ENCODE measurements at regions not wholly inside any gene's neighbourhood (a gene's known extent, or its start where the extent isn't known, plus 50 kb on each side); places are given as distances from the start of the nearest gene placed in this dataset.

DNA sequence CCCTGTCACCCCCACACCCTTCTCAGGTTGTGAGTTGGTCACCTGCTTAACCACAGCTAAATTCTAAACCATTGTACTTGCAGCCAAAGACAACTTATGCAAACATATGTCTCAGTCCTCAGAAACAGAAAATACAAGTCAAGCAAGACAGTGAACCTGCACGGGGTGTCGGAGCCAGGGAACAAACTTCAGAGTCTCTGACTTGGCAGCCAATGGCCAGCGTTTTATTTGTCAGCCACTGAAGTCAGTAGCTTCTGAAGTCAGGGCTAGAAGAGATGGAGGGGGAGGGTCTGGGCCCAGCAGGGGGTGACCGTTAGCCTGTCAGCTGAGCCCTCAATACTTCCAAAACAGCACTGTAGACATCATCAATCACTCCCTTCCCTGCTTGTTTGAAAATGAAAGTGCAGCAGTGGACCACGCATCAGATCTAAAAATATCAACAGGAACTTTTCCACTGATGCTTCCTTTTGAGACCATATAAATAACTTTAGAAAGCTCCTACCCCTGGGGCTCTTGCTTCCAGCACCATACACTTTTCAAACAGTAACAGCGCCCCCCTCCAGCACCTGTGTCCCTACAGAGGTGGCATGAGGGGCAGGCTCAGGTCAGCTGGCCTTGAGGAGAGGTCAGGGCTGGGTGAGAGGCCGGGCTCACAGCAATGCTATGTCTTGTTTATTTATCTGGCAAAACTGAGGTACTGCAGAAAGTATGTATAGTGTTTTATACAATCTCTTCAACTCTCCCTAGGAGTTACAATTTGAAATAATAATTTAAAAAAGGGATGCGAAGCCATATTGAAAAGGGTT lies 142.5 kb downstream of the ACER2 start:
- H3K4me1 ChIP-seq = no peaks in the 10 kb centered on the region
- no peaks in the 10 kb centered on the region for H3K36me3 ChIP-seq
- TF ChIP-seq, protein P1, sequence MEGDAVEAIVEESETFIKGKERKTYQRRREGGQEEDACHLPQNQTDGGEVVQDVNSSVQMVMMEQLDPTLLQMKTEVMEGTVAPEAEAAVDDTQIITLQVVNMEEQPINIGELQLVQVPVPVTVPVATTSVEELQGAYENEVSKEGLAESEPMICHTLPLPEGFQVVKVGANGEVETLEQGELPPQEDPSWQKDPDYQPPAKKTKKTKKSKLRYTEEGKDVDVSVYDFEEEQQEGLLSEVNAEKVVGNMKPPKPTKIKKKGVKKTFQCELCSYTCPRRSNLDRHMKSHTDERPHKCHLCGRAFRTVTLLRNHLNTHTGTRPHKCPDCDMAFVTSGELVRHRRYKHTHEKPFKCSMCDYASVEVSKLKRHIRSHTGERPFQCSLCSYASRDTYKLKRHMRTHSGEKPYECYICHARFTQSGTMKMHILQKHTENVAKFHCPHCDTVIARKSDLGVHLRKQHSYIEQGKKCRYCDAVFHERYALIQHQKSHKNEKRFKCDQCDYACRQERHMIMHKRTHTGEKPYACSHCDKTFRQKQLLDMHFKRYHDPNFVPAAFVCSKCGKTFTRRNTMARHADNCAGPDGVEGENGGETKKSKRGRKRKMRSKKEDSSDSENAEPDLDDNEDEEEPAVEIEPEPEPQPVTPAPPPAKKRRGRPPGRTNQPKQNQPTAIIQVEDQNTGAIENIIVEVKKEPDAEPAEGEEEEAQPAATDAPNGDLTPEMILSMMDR (IDR thresholded peaks at IDR 0.05) = no peak
- intact Hi-C loops (cut with DNase I) = no loop called here
- no peaks in the 10 kb centered on the region for H3K9me3 ChIP-seq
- no peak overlapping the region for H3K27ac ChIP-seq
- H3K4me3 ChIP-seq = no peak overlapping the region
- ATAC-seq = peak; percentile 43
- no peaks in the 10 kb centered on the region for H3K27me3 ChIP-seq
- DNase-seq = no peak

DNA sequence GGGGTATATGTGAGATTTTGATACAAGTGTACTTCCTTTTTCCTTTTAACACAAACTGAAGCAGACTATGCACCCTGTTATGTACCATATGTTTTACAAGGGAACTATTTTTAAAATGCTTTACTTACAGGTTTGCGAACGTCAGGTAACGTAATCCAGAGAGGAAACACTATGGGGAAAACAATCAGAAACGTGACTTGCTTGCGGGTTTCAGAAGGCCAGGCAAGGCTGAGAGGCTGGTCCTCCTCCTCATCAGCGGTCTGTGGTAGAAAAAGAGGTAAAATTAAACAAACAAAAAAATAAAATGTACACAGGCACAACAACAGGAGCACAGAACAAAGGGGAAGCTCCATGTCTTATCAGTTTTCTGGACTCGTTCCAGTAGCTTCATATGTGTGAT lies 141.2 kb downstream of the ACER2 start:
- no peaks in the 10 kb centered on the region for H3K27me3 ChIP-seq
- intact Hi-C loops (cut with DNase I) = no loop called here
- no peak overlapping the region for H3K27ac ChIP-seq
- no peaks in the 10 kb centered on the region for H3K4me1 ChIP-seq
- H3K4me3 ChIP-seq = no peak overlapping the region
- ATAC-seq (no peak), DNase-seq (no peak)
- TF ChIP-seq, protein P1 (IDR thresholded peaks at IDR 0.05) = no peak
- no peaks in the 10 kb centered on the region for H3K9me3 ChIP-seq
- no peaks in the 10 kb centered on the region for H3K36me3 ChIP-seq

DNA sequence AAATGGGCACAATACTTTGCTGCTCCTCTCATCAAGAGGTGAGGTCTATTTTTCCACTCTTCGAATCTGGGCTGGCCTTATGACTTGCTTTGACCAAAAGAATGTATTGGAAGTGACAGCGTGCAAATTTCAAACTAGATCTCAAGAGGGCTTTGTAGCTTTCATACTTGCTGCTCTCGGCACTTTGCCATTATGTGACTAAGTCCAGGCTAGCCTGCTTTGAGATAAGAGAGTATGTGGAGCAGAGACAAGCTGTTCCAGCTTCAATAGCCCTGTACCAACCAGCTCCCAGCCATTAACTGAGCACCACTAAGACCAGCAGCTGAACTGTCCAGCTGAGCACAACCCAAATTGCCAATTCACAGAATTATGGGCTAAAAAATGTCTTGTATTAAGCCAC lies 124.6 kb downstream of the ACER2 start:
- Histone ChIP-seq H3K27me3 (no peaks in the 10 kb centered on the region), H3K36me3 (no peaks in the 10 kb centered on the region), H3K4me3 (no peak overlapping the region), H3K4me1 (no peaks in the 10 kb centered on the region), H3K9me3 (no peaks in the 10 kb centered on the region), H3K27ac (no peak overlapping the region)
- TF ChIP-seq, protein P1 (IDR thresholded peaks at IDR 0.05) = no peak
- peak; percentile 62 for ATAC-seq
- intact Hi-C loops (cut with DNase I) = no loop called here
- DNase-seq = no peak

DNA sequence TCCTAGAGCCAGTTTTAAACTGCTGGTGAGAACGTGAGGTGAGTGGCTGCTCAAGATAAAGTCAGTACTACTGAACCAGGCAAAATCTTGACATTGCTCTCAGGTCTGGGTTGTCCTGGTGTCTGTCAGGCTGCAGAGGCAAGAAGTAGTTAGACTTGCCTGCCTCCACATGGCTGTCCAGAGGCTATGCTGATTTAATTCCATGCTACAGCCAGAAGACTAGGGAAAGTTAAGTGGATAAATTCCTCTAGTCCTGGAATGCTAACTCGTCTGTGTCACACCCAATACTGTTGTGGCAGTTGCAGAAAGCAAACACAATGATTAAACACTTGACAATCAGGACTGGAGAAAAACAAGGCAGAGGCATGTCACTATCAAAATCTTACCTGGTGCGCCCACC lies 118.9 kb downstream of the ACER2 start:
- H3K4me1 ChIP-seq = no peaks in the 10 kb centered on the region
- H3K4me3 ChIP-seq = no peak overlapping the region
- no peaks in the 10 kb centered on the region for H3K9me3 ChIP-seq
- intact Hi-C loops (cut with DNase I) = no loop called here
- H3K36me3 ChIP-seq = no peaks in the 10 kb centered on the region
- peak; percentile 96 for ATAC-seq
- H3K27ac ChIP-seq = no peak overlapping the region
- TF ChIP-seq, protein P1 (IDR thresholded peaks at IDR 0.05) = no peak
- no peak for DNase-seq
- no peaks in the 10 kb centered on the region for H3K27me3 ChIP-seq

DNA sequence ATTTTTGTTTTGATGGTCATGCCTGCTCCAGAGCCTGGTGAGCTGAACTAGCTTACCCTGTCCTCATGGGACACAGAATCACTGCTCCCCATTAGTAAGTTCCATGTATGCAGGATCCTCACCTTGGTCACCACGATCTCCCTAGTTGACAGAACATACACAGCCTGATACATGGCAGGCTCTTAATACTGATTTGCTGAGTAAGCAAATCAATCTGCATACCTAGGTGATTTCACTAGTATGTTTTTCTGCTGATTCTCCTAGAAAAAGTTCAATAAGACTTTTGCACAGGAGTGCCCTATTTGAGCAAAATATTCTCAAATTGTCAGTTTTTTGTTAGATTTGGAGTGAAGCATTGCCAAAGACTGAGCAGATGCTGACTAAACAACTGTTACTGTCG lies 113.7 kb downstream of the ACER2 start:
- no peak overlapping the region for H3K27ac ChIP-seq
- TF ChIP-seq, protein P1 (IDR thresholded peaks at IDR 0.05) = no peak
- intact Hi-C loops (cut with DNase I) = no loop called here

More for the DNA sequence above, 113.7 kb downstream of the ACER2 start:
- Histone ChIP-seq H3K9me3 (no peaks in the 10 kb centered on the region), H3K36me3 (no peaks in the 10 kb centered on the region), H3K4me3 (no peak overlapping the region), H3K4me1 (no peaks in the 10 kb centered on the region), H3K27me3 (no peaks in the 10 kb centered on the region)
- DNase-seq (no peak), ATAC-seq (no peak)
